Loucy (cell line): ENCODE measurements at regions not wholly inside any gene's neighbourhood (a gene's known extent, or its start where the extent isn't known, plus 50 kb on each side); places are given as distances from the start of the nearest gene placed in this dataset.

Experiments used
- CTCF ChIP-seq: fragments of 200-600 bp; sonication (generic); conservative IDR thresholded peaks from 2 replicates; pipeline ENCODE4 v1.5.1; 2014; ENCODE audit warnings: mild to moderate bottlenecking, antibody characterized with exemption, low read length
- EZH2phosphoT487 ChIP-seq: fragments of 200-600 bp; IDR thresholded peaks from 2 replicates; pipeline ENCODE4 v1.6.1; 2018; ENCODE audit warnings: antibody characterized with exemption, mild to moderate bottlenecking, moderate library complexity, borderline replicate concordance

- TF ChIP-seq CTCF, result no peak
- no peak for TF ChIP-seq EZH2phosphoT487
Observed at GRCh38 chr4:27828843-27829242, 968.2 kb downstream of the STIM2 start.
